ENCODE measurements at regions not wholly inside any gene's neighbourhood (a gene's known extent, or its start where the extent isn't known, plus 50 kb on each side); places are given as distances from the start of the nearest gene placed in this dataset.
A peak's percentile ranks its signal among the peaks of the same experiment; 100 is the strongest.

DNA sequence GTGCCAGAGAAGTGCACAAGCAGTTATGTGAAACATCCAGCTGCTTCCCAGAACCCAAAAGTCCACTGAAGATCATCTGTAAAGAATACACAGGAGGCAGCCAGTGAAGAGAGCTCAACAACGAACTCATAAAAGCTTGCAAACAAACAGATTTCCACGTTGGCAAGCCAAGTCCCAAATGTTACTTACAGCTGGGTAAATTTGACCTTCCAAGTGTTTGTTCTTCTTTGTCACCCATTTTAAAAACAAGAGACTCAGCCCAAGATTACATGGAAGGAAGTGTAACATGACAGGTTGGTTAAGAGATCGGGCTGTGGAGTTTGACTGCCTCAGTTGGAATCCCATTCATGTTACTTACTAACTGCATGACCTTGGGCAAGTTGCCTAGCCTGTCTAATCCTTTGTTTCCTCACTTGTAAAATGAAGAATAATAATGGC, 174.9 kb upstream of the PAPPA start:
- intact Hi-C loops (cut with micrococcal nuclease; ENCODE audit: unreplicated experiment): no loop called here
- Histone ChIP-seq H3K27me3 (ENCODE audit: control insufficient read depth in 1 of 2, insufficient read depth in 2 of 2, low read length in 2 of 2) (no peaks in the 10 kb centered on the region), H2AFZ (ENCODE audit: low read length) (no peak overlapping the region), H3K9me3 (ENCODE audit: low read length) (no peaks in the 10 kb centered on the region), H4K20me1 (ENCODE audit: insufficient read depth, low read length) (no peaks in the 10 kb centered on the region), H3K4me3 (replicated peaks in 1 of 3; ENCODE audit: insufficient read depth in 1 of 3, low read depth in 2 of 3, low read length in 3 of 3) (no peak overlapping the region), H3K9ac (ENCODE audit: insufficient read depth, low read depth, low read length) (no peak overlapping the region), H3K4me1 (ENCODE audit: insufficient read depth, low read length) (no peaks in the 10 kb centered on the region; the same call in 1 of the 2 replicates), H3K36me3 (replicated peaks in 1 of 2; ENCODE audit: control insufficient read depth in 1 of 2, insufficient read depth in 2 of 2, low read length in 2 of 2) (no peaks in the 10 kb centered on the region), H3K27ac (ENCODE audit: extremely low read length, insufficient read depth, low read length) (no peak overlapping the region), H3K4me2 (ENCODE audit: low read depth, low read length) (no peak overlapping the region), H3K79me2 (ENCODE audit: insufficient read depth, low read length) (no peaks in the 10 kb centered on the region)
- POLR2A ChIA-PET: interaction anchor here (1.3 kb wide), 1 partner anchor 34 kb away, joined by 4 read pairs; no protein-coding TSS in a partner anchor
- in situ Hi-C loops (cut with HindIII; ENCODE audit: extremely low pct_ligation_motif_present, low pct_unique_long_range_greater_than_20kb): no loop called here
- DNase-seq (ENCODE audit: low spot score) (peak; percentile 11), FAIRE-seq (no peak), ATAC-seq (no peak)
- no TSS peak for BruUV-seq (replicated peaks)
- WGBS (ENCODE audit: low lambda C conversion rate): 18% methylated on average over 3 of the region's 3 CpGs
- CTCF ChIA-PET (ENCODE audit: low intra/inter-chr PET ratio, low total read pairs): no interaction called here
- TF ChIP-seq ZNF337 (CRISPR knock-in tag; IDR thresholded peaks at IDR 0.05; ENCODE audit: borderline replicate concordance, low read depth): no peak
- TF ChIP-seq FUBP1 (CRISPR knock-in tag; IDR thresholded peaks at IDR 0.05; ENCODE audit: borderline replicate concordance): no peak
- no peak for TF ChIP-seq FLYWCH1 (CRISPR knock-in tag; IDR thresholded peaks at IDR 0.05)
- no peak for TF ChIP-seq ZFP41 (CRISPR knock-in tag; IDR thresholded peaks at IDR 0.05; ENCODE audit: borderline replicate concordance)
- no peak for TF ChIP-seq ZNF430 (CRISPR knock-in tag; IDR thresholded peaks at IDR 0.05)
- TF ChIP-seq, protein P1, sequence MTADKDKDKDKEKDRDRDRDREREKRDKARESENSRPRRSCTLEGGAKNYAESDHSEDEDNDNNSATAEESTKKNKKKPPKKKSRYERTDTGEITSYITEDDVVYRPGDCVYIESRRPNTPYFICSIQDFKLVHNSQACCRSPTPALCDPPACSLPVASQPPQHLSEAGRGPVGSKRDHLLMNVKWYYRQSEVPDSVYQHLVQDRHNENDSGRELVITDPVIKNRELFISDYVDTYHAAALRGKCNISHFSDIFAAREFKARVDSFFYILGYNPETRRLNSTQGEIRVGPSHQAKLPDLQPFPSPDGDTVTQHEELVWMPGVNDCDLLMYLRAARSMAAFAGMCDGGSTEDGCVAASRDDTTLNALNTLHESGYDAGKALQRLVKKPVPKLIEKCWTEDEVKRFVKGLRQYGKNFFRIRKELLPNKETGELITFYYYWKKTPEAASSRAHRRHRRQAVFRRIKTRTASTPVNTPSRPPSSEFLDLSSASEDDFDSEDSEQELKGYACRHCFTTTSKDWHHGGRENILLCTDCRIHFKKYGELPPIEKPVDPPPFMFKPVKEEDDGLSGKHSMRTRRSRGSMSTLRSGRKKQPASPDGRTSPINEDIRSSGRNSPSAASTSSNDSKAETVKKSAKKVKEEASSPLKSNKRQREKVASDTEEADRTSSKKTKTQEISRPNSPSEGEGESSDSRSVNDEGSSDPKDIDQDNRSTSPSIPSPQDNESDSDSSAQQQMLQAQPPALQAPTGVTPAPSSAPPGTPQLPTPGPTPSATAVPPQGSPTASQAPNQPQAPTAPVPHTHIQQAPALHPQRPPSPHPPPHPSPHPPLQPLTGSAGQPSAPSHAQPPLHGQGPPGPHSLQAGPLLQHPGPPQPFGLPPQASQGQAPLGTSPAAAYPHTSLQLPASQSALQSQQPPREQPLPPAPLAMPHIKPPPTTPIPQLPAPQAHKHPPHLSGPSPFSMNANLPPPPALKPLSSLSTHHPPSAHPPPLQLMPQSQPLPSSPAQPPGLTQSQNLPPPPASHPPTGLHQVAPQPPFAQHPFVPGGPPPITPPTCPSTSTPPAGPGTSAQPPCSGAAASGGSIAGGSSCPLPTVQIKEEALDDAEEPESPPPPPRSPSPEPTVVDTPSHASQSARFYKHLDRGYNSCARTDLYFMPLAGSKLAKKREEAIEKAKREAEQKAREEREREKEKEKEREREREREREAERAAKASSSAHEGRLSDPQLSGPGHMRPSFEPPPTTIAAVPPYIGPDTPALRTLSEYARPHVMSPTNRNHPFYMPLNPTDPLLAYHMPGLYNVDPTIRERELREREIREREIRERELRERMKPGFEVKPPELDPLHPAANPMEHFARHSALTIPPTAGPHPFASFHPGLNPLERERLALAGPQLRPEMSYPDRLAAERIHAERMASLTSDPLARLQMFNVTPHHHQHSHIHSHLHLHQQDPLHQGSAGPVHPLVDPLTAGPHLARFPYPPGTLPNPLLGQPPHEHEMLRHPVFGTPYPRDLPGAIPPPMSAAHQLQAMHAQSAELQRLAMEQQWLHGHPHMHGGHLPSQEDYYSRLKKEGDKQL (CRISPR knock-in tag; IDR thresholded peaks at IDR 0.05; ENCODE audit: low read depth): no peak
- no peak for TF ChIP-seq ZBTB21 (CRISPR knock-in tag; IDR thresholded peaks at IDR 0.05)
- TF ChIP-seq, protein P2, sequence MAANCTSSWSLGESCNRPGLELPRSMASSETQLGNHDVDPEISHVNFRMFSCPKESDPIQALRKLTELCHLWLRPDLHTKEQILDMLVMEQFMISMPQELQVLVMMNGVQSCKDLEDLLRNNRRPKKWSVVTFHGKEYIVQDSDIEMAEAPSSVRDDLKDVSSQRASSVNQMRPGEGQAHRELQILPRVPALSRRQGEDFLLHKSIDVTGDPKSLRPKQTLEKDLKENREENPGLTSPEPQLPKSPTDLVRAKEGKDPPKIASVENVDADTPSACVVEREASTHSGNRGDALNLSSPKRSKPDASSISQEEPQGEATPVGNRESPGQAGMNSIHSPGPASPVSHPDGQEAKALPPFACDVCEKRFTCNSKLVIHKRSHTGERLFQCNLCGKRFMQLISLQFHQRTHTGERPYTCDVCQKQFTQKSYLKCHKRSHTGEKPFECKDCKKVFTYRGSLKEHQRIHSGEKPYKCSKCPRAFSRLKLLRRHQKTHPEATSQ (CRISPR knock-in tag; IDR thresholded peaks at IDR 0.05; ENCODE audit: borderline replicate concordance): no peak
- TF ChIP-seq ZNF598 (CRISPR knock-in tag; IDR thresholded peaks at IDR 0.05; ENCODE audit: borderline replicate concordance): no peak
- TF ChIP-seq ZNF773 (CRISPR knock-in tag; IDR thresholded peaks at IDR 0.05; ENCODE audit: borderline replicate concordance): no peak
